Hepatic stellate cell (primary cell): ENCODE measurements at regions not wholly inside any gene's neighbourhood (a gene's known extent, or its start where the extent isn't known, plus 50 kb on each side); places are given as distances from the start of the nearest gene placed in this dataset.
"Not testable (repeated sequence)": the region's sequence is repeated elsewhere in the genome, so short reads cannot be mapped to it uniquely, and the experiment has no call there.

Experiments
- DNase-seq: peaks from one replicate; pipeline ENCODE4 v3.0.0; 2011; ENCODE audit warnings: low spot score

GRCh38 chr1:206256935-206257334 lies 53.6 kb downstream of the SRGAP2 start:
- not testable (repeated sequence) for DNase-seq

DNA sequence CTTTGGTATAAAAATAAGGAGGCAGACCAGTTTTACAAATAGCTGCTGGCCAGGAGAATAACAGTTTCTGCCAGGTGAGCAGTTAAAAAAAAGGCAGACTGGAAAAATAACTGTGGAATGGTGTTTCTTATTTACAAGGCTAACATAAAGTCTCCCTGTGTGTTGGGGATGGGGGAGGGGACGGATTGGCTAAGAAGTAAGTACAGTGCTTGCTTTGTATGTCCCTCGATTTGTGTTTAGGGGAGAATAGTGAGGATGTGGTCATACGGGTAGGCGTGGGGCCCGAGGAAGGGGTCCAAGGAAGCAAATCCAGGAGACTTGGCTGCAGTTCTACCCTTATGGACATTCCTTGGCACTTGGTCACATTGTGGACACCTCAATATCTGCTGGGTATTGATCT lies 58.1 kb downstream of the SRGAP2 start:
- DNase-seq, result not testable (repeated sequence)

DNA sequence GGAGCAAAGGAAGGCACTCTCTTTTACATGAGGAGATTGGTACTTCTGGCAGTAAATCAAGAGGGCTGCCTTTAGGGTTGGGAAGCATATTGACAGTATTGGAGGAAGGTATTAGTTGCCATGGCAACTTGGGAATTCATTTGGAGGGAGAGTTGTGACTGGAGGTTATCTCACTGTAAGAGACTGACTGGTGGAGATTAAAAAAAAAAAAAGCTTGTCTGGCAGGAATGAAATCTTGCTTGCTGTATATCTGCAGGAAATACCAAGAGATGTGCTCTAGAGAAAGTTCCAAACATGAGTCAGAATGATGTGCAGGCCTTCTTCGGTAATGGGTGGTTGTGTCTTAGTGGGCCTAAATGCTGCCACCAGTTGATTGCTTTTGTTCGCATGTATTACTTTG lies 59.1 kb downstream of the SRGAP2 start:
- DNase-seq, result not testable (repeated sequence)

- DNase-seq, result not testable (repeated sequence)
Measured at GRCh38 chr1:206264916-206265315, 61.6 kb downstream of the SRGAP2 start.

GRCh38 chr1:206271153-206271552 lies 67.8 kb downstream of the SRGAP2 start:
- not testable (repeated sequence) for DNase-seq

DNA sequence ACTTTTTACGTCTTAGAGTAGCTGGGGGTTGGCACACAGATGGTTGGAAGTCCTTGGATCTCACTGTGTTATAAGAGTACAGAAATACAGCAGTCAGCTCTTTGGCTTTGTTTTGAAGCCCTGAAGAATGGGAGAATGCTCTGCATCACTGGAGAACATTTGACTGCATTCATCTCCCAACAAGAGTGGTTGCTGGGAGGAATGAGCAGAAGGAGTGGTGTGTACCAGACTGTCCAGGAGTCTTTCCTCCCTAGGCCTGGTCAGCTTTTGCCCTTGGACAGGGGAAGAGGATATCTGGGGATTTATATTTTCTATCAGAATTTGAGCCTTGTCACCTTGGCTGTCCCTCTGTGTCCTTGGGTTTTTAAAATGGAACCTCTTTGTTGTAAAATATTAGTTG lies 69.8 kb downstream of the SRGAP2 start:
- not testable (repeated sequence) for DNase-seq

DNA sequence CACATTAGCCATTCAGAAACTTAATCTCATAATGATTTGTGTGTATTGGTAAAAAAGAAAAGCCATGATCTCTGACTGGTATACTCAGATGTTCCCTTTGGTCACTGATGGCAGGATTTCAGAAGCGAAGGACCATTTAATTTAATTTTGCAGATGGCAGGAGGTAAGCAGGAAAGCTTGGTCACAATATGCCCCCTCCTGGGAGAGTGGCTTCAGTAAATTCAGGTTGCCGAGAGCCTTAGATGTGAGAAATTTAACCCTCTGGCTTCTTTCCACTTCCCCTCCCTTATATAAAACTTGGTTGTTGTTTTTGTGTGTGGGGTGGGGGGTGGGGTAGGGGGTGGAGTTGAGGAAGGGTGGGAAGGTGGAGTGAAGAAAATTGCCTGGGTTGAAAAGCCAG lies 72.8 kb downstream of the SRGAP2 start:
- not testable (repeated sequence) for DNase-seq

GRCh38 chr1:206278683-206279082 lies 75.3 kb downstream of the SRGAP2 start:
- DNase-seq, result not testable (repeated sequence)

DNA sequence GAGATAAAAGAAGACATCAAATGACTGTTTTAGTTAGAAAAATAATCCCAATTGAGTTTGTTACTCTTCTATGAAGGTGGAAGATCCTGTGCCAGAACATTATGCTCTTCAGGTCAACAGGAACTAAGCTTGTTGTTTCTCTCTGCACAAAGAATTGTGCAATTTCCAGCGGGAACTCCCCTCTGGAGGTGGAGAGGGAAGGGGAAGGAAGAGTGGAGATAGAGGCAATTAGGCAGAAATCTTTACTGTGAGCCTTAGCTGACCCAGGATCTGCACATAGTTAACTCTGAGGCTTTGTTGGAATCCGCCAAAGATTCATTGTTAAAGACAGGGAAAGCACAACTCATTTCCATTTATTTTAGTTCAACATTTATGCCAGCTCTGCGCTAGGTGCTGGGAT lies 77.3 kb downstream of the SRGAP2 start:
- not testable (repeated sequence) for DNase-seq

- not testable (repeated sequence) for DNase-seq
Measured at GRCh38 chr1:206281912-206282654, 78.7 kb downstream of the SRGAP2 start.

- not testable (repeated sequence) for DNase-seq
Measured at GRCh38 chr1:206285024-206285960, 82.0 kb downstream of the SRGAP2 start.

DNA sequence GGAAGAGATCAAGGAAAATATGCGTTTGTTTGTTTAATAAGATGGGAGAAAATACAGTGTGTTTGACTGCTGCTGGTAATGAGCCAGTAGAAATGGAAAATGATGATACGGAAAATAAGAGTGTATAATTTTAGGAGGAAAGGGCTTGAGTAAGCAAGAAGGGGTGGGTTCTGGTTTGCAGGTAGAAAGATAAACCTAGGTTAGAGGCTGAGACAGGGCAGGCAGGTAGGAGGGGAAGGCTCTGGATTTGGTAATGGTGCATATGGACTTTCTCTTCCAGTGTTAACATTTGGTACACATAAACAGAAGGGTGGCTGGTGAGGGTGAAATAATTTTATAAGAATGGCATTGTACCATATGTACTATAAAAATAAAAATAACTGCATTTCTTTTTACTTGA lies 84.4 kb downstream of the SRGAP2 start:
- DNase-seq, result not testable (repeated sequence)

DNA sequence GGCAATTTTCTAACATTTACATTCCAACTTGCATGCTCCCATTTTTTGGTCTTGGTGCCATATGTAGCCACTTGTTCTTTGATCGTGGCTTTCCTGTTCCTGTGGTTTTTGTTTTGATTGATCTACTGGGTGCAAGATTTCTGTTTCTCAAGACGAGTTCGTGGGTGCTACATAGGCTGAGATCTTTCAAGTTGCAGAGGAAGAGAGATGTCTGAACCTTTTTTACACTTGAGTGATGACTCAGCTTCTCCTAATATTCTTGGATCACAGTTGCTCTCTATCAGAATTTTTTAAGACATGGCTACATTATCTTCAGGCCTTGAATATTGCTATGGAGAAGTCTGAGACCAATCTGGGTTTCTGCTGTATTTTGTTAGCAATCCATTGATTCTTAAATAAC lies 85.1 kb downstream of the SRGAP2 start:
- DNase-seq, result not testable (repeated sequence)

DNA sequence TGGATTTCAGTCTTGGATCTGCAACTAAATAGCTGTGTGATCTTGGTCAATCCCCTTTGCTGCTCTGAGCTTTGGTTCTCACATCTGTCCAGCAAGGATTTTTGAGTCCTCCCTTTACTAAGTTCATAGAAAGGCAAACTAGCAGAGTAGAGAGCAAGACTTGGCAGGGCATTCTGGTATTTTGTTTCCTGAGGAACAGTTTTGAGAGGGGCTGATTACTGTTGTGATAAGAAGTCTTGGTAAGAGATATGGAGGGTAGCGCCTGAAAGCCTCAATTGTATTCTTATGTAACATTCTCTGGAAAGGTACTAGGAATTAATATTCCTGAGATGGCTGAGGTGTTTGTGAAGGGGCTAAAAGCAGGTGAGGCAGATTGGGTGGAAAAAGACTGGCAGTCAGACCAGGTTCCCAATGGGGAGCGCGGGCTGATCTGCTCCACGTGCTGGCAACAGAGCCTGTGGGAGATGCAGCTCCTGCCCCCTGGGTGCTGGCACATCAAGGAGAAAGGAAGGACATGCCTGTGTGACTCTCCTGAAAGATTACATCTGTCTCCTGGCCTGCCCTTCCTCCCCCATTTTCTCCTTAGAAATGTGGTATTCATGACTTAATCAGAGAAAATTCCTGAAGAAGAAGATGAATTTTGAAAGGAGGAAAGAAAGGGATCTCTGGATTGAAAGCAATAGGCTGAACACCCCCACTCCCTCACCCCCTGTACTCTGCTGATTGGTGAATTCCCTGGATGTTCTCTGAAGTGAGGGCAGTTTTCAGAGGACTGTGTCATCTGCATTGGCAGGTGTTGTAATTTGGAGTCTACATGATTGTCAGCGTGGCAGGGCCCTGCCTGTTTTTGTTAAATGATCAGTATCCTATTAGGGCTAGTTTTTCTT lies 94.0 kb downstream of the SRGAP2 start:
- DNase-seq, result not testable (repeated sequence)

- DNase-seq, result not testable (repeated sequence)
Measured at GRCh38 chr1:206298032-206298392, 94.7 kb downstream of the SRGAP2 start.

- DNase-seq, result not testable (repeated sequence)
Measured at GRCh38 chr1:206299181-206299791, 95.9 kb downstream of the SRGAP2 start.

GRCh38 chr1:206299942-206300341 lies 96.6 kb downstream of the SRGAP2 start:
- not testable (repeated sequence) for DNase-seq

GRCh38 chr1:206302056-206302455 lies 98.7 kb downstream of the SRGAP2 start:
- DNase-seq, result not testable (repeated sequence)

- DNase-seq, result not testable (repeated sequence)
Measured at GRCh38 chr1:206307442-206307841, 104.1 kb downstream of the SRGAP2 start.

DNA sequence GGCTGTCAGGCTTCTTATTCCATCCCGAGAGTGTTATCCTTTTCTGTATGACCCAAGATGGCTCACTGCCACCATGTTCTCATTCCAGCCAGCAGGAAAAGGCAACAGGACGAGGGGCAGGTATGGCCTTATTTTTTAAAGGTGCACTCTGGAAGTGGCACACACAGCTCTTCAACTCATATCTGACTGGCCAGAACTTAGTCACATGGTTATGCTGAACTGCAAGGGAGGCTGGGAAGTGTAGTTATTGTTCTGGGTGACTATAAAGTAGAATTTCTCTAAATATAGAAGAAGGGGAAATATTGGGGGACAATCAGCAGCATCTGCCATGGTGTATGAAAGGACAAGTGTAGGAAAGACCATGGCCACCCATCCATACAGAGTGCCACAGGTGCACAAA lies 107.6 kb downstream of the SRGAP2 start:
- not testable (repeated sequence) for DNase-seq

DNA sequence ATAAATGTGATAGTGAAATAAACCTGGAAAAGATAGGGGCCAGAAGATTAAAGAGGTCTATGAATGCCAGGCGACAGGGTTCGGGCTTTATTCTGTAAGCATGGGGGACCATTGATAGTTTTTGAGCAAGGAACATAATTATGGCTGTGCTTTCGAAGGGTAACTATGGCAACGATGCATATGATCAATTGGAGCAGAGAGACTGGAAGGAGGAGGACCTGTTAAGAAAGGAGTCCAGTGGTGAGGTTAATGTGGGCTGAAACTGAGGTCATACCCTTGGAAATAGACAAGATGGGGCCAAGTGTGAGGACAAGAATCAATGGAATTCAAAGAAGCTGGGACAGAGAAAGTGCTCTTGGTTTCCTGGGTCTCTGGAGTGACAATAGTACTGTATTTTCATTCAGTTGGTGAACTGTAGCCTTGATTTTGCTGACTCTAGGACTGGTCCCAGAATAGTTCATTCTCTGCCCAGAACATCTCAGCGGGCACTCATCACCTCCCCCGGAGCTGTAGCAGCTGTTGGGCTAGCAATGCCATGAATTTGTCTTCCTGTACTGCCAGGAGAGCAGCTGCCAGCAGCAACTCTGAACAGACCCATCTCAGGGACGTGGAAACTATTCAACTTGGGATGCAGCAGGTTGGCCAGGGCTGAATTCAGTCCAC lies 108.4 kb downstream of the SRGAP2 start:
- not testable (repeated sequence) for DNase-seq
